ENCODE measurements at regions not wholly inside any gene's neighbourhood (a gene's known extent, or its start where the extent isn't known, plus 50 kb on each side); places are given as distances from the start of the nearest gene placed in this dataset.

DNA sequence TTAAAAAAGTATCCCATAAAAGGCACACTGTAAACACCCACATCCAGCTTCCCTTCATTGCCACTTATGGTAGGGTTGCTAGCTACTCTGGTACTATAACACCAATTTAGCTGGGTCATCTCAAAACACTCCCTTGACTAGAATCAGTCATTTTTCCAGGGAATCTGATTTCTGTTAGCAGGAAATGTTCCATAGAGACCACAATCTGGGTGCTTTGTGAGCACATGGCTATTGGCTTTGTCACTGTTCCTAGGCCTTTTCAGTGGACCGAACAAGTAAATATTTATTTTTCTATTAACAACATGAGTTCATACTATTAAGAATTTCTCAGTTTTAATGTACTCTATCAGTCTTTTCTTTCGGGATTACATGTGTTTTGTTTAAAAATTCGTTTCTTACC, 404.7 kb upstream of the GNPDA2 start:
- Histone ChIP-seq H3K9me3 (replicated peaks; ENCODE audit: control insufficient read depth, insufficient read depth, low read length) (no peaks in the 10 kb centered on the region), H3K36me3 (ENCODE audit: control insufficient read depth in 2 of 2, insufficient read depth in 2 of 2, low read length in 1 of 2) (no peaks in the 10 kb centered on the region), H4K20me1 (ENCODE audit: control insufficient read depth, insufficient read depth) (no peaks in the 10 kb centered on the region), H3K79me2 (ENCODE audit: control insufficient read depth, insufficient read depth, low read length) (no peaks in the 10 kb centered on the region), H3K4me2 (ENCODE audit: control insufficient read depth, insufficient read depth) (no peak overlapping the region), H3K4me3 (no peak overlapping the region), H3K9ac (ENCODE audit: control insufficient read depth, insufficient read depth, low read length) (no peak overlapping the region), H3K27me3 (replicated peaks in 1 of 2; ENCODE audit: control insufficient read depth in 2 of 2, insufficient read depth in 2 of 2, low read length in 1 of 2) (no peaks in the 10 kb centered on the region), H3K27ac (ENCODE audit: control insufficient read depth, insufficient read depth) (no peak overlapping the region), H3K4me1 (ENCODE audit: control insufficient read depth, insufficient read depth, low read length) (no peaks in the 10 kb centered on the region), H2AFZ (ENCODE audit: control insufficient read depth, low read depth, low read length) (no peak overlapping the region)
- DNase-seq (ENCODE audit: low read depth, low spot score) (no peak), FAIRE-seq (no peak), ATAC-seq (no peak)
- intact Hi-C loops (cut with micrococcal nuclease; ENCODE audit: unreplicated experiment), result no loop called here
- 17% methylated on average over 3 of the region's 3 CpGs for WGBS (ENCODE audit: insufficient coverage, insufficient replicate concordance, low lambda C conversion rate, missing lambda C conversion rate)
- TF ChIP-seq NFXL1 (IDR thresholded peaks at IDR 0.05; ENCODE audit: borderline replicate concordance) (no peak), FOS (IDR thresholded peaks at IDR 0.05; ENCODE audit: borderline replicate concordance, extremely low read depth, insufficient read length) (no peak), HCFC1 (IDR thresholded peaks at IDR 0.05; ENCODE audit: low read length) (no peak), RAD21 (IDR thresholded peaks at IDR 0.05; ENCODE audit: insufficient read depth, low read depth, low read length) (no peak), TBL1XR1 (IDR thresholded peaks at IDR 0.05; ENCODE audit: low read depth, low read length) (no peak), WRNIP1 (IDR thresholded peaks at IDR 0.05; ENCODE audit: borderline replicate concordance, low read depth, low read length) (no peak), NR2F1 (conservative IDR thresholded peaks at IDR 0.05) (no peak), SREBF2 (IDR thresholded peaks at IDR 0.05; ENCODE audit: low read length) (no peak), HDAC2 (IDR thresholded peaks at IDR 0.05) (no peak), MTA3 (IDR thresholded peaks at IDR 0.05; ENCODE audit: borderline replicate concordance, low read length) (no peak)
- TF ChIP-seq, protein P1, sequence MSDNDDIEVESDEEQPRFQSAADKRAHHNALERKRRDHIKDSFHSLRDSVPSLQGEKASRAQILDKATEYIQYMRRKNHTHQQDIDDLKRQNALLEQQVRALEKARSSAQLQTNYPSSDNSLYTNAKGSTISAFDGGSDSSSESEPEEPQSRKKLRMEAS (IDR thresholded peaks at IDR 0.05; ENCODE audit: low read depth, low read length), result no peak
- TF ChIP-seq, protein P2, sequence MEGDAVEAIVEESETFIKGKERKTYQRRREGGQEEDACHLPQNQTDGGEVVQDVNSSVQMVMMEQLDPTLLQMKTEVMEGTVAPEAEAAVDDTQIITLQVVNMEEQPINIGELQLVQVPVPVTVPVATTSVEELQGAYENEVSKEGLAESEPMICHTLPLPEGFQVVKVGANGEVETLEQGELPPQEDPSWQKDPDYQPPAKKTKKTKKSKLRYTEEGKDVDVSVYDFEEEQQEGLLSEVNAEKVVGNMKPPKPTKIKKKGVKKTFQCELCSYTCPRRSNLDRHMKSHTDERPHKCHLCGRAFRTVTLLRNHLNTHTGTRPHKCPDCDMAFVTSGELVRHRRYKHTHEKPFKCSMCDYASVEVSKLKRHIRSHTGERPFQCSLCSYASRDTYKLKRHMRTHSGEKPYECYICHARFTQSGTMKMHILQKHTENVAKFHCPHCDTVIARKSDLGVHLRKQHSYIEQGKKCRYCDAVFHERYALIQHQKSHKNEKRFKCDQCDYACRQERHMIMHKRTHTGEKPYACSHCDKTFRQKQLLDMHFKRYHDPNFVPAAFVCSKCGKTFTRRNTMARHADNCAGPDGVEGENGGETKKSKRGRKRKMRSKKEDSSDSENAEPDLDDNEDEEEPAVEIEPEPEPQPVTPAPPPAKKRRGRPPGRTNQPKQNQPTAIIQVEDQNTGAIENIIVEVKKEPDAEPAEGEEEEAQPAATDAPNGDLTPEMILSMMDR (IDR thresholded peaks at IDR 0.05 in 2 of 3, conservative IDR thresholded peaks at IDR 0.05 in 1 of 3; ENCODE audit: control insufficient read depth in 2 of 3, extremely low read depth in 1 of 3, insufficient read depth in 1 of 3, low read depth in 3 of 3, low read length in 3 of 3), result no peak
- in situ Hi-C loops (cut with MboI), result no loop called here
- ChIA-PET POLR2A (no interaction called here), SMC1A (ENCODE audit: uncharacterized antibody, unreplicated experiment) (no interaction called here), RAD21 (ENCODE audit: unreplicated experiment) (no interaction called here), CTCF (no interaction called here)
- no TSS peak for BruUV-seq (replicated peaks)

Measured in GM12878 (cell line).